Suppressor macrophage treated with lipopolysaccharide for 1 hour (primary cell): ENCODE measurements at regions not wholly inside any gene's neighbourhood (a gene's known extent, or its start where the extent isn't known, plus 50 kb on each side); places are given as distances from the start of the nearest gene placed in this dataset.
A peak's percentile ranks its signal among the peaks of the same experiment; 100 is the strongest.
"Not testable (repeated sequence)": the region's sequence is repeated elsewhere in the genome, so short reads cannot be mapped to it uniquely, and the experiment has no call there.

Experiments
- DNase-seq, 3 donors: peaks; one replicate each; pipeline ENCODE4 v3.0.0-alpha.2; 2020 to 2022

DNA sequence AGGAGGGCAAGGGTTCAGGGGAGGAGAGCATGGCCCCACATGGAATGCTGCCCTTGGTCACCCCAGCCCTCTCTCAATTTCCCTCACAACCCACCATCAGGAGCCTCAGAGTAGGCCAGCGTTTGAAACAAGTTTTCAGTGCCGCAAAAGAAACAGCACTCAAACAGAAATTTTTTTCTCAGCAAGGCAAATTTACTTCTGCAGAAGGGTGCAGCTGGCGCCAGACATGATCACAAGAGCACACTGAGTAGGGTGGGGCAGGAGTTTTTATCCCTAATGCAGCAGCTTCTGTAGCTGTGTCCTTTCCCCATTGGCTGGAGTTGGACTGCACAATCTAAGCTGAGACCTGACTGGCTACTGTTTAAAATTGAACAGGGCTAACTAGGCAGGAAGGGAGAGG, 287.8 kb upstream of the CDYL start:
- no peak for DNase-seq

DNA sequence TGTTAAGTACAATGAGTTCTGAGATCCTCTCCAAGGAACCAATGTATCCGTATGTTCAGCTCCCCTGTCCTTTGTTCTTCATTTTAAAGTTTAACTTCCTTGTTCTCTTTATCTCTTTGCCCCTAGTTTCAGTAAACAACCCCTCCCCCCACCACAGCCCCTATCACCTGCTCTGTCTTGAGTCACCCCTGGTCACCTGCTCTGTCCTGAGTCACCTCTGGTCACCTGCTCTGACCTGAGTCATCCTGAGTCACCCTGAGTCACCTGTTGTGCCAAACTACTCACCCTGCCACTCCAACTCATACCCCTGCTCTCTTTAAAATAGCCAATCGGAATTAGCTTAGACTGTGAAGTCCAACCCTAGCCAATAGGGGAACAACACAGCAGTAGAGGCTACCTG, 288.7 kb upstream of the CDYL start:
- no peak for DNase-seq

DNA sequence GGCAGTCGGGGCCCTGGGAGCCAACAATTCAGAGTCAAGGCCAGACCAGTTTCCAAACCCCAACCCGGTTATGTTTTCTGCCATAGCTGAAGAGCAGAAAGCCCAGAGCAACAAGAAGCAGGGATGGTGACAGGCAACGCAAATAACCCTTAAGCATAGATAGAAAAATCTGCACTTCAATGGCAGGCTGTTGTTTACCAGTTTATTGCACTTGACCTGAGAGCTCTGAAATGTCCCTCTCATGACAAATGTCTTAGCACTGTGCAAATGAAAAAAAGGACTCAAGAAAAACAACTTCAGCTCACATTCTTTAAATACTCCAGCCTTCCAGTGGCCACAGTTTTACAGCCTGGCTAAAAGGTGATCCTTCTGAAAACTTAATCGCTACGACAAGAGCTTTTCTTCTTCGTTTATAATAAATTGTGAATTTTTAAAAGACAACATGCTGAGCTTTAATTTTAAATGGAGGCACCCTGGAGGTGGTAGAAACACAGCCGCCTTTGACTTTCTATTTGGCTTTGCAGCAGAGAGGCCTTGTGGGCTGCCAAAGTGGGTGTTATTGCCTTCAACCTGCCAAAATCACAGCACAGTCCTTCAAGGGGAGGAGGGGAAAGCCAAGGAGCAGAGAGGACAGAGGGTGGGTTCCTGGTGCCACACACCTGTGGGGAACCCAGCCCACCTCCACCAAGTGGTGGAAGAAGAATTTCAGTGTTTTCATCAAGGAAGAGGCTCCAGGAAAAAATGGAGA, 289.5 kb upstream of the CDYL start:
- no peak for DNase-seq

DNA sequence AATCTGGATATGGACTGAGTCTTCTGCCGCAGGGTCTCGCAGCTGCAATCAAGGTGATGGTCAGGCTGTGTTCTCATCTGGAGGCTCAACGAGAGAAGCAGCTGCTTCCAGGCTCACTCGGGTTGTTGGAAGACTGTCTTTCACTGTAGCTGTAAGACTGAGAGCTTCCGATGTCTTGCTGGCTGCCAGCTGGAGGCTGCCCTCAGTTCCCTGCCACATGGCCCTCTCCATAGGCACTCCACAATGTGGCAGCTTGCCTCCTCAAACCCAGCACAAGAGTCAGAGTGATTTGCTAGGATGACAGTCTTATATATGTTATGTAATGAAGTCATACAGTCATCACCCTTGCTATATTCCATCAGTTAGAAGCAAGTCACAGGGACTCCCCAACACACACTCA, 290.5 kb upstream of the CDYL start:
- DNase-seq = no peak

DNA sequence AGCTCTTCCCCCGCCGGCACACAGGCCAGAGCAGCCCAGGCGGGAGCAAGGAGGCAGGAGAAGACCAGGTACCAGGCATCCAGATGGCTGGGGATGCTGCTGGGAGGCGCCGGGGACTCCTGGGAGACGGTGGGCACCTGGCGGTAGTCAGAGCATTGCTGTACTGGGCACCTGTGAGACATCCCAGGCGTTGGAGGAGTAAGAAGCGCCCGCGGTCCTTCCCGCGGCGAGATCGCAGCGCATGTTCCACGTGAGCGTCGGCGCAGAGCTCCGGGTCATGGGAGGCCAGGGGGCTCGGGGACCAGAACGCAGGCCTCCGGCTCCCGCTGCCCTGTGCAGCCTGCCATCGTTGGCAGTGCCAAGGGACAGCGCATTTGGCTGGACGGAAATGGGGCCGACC, 293.7 kb upstream of the CDYL start:
- DNase-seq = no peak

DNA sequence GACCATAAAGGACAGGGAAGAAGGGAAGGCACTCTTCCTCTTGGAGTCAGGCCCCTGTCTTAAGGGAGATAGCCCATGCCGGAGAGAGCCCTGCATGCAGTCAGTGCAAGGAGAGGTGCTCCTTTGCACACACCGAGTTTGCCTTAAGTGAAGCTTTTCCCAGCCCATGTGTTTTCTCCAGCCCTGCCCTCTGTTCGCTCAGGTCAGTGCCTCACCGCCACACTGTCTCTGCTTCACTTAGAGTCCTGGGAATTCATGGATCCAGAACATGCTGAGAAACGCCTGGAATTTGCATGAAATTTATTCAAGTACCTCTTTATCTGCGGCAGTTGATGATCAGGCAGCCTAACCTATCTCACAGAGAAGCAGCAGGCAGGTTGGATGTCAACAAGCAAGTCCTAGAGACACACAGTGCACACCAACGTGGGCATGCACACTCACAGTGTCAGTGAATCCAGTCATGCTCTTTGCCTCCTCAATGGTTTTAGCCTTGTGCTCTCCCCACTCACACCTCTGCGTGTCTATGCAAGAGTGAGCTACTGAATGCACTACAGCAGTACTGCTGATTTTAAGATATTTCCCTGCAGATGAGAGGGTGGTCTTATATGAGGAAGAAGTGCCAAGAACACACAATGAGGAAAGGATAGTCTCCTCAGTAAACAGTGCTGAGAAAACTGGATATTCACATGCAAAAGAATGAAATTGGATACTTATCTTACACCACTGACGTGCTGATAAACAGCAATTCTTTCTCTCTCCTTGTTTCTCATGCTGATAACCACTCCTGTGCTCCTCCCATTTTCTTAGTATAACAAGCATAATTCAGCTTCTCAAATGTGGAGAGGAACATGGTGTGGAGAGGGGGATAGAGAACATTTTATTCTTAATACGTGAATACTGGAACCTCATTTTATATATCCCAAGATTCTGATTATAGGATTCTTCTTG, 295.1 kb upstream of the CDYL start:
- DNase-seq = no peak

DNA sequence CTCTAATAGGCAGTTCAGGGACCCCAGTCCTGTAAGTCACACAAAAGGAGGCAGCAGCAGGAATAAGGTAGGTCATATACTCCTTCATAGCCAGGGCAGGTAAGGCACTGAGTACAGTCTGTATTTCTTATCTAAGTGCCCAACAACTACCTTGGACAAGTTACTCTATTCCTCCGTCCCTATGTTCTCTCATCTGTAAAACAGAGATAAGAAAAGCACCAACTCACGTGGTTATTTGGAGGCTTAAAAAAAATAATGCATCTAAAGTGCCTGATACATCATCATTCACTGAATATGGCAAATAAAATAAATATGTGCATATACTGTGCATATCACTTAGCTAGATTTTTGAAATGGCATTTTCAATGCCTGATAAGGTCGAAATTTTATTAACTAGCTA, 298.1 kb upstream of the CDYL start:
- no peak for DNase-seq

DNA sequence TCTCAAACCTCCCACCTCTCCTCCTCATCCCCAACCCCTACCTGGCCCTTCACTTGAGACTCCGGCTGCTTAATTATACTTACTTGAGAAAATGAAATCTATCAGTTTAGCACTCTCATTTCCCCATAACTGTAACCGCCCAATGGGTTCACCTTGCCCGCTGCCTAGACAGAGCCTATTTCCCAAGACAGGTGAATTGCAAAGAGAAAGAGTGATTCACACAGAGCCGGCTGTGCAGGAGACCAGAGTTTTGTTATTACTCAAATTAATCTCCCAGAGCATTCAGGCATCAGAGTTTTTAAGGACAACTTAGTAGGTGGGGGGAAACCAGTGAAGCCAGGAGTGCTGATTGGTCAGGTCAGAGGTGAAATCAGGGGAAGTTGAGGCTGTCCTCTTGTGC, 301.4 kb upstream of the CDYL start:
- DNase-seq = peak in 2 of 3 donors; percentile 3 to 21

DNA sequence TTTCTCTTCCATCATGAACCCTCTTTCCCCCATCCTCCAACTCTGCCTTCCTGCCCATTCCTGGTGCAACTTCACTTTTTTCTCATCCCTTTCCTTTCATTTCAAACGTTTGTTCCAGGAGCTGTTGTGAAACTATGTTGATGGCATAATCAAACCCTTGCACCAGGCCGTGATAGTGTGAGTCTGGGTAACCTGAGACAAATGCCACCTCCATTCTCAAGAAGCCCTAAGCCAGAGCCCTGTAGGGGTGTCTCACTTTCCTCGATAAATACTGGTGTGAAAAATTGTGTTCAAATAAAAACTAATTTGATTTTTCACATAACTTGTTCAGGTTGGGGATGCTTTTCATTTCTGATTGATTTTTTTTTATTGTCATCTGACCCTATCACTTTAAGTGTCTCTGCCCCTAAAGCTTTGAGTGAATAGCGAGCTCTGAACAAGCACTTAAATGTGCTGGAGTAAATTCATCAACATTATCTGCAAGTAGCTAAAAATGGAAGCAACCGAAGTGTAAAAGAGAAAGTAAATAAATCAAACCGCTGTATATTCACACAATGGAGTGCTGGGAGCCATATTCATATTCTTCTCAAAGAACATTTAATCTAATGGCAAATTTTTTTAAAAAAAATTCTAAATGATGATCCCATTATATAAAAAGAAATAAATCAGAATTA, 303.1 kb upstream of the CDYL start:
- DNase-seq = no peak

DNA sequence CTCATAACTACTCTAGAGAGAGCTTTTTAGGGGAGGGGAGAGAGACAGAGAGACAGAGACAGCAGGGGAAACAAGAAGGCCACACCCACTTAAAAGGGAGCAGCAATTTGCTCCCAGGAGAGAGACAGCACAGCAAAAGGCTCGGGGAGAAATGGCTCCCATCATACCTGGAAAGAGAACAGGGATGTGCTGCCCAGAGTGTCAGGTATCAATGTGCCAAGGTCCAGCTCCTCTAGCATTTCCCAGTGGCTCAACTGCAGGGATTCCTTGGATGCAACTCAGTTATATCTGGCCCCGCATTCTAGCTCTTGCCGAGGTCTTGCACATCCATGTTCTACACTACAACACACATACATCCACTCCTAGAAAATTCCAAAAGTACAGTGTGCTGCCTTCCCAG, 304.0 kb upstream of the CDYL start:
- no peak for DNase-seq

DNA sequence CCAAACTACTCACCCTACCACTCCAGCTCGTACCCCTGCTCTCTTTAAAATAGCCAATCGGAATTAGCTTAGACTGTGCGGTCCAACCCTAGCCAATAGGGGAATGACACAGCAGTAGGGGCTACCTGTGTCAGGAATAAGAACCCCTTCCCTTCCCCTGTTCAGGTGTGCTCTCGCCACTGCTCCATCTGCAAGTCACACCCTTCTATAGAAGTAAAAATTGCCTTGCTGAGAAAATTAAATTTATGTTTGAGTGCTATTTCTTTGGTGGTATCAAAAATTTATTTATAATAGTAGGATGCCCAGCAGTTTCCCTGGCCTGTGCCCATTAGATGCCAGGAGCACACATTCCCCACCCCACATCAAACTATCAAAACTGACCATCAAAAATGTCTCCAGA, 304.7 kb upstream of the CDYL start:
- not testable (repeated sequence) for DNase-seq

DNA sequence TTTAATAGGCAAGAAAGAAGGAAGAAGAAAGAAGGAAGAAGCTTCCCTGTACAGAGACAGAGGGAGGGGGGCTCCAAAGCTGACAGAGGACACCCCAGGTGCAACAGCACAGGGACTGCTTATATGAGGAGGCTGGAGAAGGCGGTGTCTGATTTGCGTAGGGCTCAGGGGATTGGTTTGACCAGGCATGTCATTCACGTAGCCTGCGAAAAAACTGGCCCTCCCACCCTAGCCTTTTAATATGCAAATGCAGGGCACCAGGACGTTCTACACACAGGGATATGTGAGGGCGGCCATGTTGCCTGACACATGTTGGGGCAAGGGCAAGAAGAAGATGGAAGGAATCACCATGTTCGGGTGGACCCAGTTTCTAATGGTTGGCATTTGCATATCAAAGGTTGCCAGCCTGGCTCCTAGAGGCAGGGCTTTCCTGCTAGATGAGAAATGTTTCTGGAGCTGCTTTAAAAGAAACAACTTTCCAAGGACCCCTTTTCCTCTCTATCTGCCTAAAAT, 305.4 kb upstream of the CDYL start:
- DNase-seq = no peak

DNA sequence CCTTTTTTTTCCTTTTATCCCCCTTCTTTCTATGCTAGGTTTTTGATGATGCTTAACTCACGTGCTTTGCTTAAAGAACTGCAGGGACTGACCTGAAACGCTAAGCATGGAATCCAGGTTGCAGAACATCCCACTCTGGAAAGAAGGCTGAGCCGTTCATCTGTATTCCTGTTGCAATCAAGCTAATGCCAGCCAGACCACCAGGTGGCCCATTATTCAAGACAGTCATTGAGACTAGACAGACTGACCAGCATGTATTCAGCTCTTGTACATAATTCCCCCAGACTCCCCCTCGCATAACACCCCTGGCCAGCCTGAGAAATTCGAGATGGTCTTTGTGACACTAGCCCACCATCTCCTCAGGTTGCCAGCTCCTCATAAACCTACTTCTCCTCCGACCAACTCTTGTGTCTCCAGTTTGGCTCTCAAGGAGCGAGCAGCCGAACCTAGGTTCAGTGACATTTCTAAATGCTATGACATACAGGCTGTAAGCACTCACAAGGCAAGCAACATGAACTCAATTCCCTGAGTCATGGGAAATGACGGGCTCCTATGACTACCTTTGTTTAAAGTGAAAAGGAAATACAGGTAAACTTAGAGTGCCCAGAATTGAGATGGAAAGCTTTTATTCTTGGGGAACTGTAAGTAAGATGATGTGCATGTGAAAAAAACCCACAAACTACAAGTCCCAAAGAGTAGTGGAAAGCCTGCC, 309.3 kb upstream of the CDYL start:
- no peak for DNase-seq

DNA sequence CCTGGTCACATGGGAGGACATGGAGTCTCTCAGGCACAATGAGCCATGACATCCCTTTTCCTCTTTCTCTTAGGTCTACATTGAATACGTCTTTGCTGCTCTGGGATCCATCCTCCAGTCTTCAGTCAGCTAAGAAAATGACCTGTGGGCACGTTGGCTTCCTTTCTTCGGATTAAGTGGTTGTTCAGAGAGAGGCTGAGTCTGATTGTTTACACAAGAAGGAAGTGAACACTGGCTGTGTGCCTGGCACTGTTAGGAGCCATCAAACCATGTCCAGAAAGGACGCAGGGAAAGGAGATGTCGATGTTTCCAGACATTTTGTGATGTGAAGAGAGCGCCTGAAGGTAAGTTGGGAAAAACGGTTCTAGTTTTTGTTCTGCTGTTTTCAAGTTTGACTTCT, 309.9 kb upstream of the CDYL start:
- DNase-seq = no peak

DNA sequence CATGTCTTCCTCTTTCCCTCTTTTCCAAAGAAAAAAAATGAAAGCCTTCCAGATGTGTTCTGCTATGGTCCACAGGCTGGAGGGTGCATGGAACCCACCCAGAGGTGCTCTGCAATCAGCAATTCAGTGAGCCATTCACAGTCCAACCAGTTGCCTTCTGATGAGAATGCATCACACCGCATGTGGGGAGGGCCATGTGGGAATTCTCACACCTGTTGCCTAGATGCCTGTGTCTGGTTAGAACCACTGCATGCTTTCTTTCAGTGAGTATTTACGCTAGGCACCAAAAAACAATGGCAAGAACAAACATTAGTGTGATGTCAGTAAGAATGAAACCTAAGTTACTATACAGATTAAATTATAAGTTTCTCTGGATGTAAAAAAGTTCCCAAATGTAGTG, 311.6 kb upstream of the CDYL start:
- DNase-seq = no peak

DNA sequence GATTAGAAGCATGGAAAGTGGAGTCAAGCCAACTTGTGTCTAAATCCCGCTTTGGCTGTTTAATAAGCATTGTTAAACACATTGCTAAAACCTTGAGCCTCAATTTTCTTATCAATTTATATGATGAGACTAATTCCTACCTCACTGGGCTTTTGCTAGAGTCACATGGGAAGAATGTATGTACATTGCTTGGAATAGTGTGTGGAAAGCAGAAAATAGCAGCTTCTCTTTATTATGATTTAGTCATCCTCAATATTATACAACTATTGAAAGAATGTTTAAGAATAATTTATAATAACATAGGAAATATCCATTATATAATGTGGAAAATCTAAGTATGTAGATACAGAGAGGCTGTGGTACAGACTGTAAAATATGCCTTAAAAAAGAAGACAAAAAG, 313.0 kb upstream of the CDYL start:
- no peak for DNase-seq

DNA sequence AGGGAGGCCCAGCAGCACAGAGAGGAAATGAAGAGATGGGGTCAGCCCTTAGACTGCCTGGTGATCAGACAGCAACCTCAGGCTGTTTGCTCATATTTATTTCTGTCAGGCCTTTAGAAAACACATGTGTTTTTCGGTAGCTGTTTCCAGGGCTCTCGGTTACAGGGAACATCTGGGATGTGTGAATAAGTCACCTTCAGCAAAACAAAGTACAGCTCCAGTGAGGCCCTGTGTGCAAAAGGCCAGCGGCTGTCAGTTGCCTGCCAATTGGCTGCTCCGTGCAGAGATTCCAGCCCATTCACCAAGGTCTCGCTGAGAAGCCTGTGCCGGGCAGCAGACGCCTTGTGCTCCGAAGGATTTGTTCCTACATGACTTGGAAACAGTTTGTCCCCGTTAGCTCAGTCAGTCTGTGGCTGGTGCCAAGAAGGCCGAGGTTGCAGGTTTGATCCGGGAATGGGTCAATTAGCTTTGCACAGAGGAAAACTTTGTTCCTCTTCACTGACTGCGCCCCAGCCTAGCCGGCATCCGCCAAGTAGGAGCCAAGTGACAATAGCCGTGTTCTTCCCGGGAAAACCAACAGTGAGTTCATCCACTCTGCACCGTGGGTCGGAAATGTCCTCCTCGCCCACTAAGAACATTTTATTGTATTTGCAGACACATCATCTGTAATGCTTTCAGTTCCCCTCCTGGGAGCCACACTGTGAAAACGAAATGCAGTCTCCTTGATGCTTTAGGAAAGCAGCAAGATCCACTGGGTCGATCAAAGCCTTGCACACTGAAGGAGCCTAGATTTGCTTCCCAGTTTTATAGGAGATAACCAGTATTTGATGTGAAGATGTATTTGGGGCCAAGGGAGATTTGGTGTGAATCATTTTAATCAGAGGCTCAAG, 315.4 kb upstream of the CDYL start:
- DNase-seq = no peak

DNA sequence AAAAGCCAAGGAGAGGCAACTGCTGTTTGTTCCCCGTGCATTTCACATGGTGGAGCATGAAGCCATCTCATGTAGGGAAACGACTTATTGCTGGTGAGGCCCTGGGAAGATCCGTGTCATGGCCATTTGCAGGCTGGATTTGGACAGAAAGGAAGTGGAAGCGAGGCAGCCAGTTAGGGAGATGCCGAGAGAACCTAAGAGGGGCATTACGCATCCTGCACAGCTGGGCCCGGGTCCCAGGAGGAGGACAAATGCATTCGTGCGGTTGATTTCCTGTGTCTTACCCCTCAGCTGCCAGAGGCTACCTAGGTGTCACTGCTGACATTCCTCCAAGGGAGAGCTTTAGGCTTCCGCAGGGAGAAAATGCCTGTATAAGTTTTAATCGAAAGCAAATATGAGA, 316.2 kb upstream of the CDYL start:
- no peak for DNase-seq

DNA sequence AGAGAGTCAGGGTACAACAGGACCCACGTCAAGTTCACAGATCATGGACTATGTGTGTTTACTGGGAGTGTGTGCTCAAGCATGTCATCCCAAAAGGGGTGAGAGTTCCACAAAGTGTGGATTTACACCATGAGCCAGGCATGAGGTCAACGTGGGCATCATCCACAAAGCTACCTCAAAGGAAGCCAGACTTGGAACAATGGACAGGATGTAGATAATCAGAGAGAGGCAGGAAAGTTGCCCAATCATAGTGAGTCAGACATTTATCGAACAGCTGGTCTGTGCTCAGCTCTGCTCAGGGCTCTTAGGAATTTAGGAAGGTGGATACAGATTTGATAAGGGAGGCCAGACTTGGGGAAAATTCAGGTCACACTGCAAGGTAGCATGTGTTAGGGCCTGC, 317.2 kb upstream of the CDYL start:
- peak in 2 of 3 donors; percentile 10 to 26 for DNase-seq

DNA sequence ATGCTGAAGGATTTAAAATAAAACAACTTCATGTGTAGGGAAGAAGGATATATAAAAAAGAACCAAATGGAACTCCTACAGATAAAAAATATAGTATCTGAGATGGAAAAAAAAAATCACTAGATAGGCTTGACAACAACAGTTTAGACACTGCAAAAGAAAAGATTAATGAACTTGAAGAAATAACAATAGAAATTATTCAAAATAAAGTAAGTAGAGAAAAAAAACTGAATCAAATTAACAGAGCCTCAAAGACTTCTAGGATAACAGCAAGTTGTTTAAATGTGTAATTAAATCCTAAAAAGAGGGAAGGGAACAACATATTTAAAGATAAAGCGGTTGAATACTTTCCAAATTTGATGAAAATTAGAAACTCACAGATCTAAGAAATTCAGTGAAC, 316.3 kb upstream of the ECI2 start:
- DNase-seq = no peak

DNA sequence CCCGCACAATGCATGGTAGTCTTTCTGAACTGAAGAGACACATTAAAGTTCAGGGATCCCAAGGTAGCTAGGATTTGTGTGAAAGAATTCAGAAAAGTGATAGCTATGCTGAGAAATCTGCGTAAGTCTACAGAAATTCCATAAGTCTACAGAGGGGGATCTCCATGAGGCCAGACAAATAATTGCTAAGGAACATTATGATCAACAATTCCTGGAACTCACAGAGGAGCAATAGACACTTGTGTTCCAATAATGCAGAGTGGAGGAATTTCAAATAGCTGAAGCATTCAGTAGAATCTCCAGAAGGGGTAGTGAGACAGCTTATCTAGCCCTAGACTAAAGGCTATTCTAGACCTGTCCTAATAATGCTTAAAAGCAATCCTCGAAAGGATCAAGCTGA, 315.7 kb upstream of the ECI2 start:
- DNase-seq = no peak

DNA sequence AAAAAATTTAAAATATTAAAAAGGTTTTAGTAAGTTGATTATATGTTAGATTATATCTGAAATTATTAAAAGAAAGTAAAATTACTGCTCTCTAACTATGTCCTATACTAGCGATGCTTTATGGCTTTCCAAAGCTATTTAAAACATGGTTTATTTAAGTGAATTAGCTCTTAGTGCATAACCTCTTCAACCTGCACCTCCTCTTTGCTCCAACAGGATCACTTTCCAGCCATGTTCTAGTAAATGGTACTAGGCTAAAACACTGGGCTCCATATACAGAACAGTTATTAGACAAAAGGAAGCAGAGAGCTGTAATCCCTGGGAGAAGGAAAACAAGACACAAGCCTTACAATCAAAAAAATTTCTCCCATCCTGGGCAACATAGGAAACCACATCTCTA, 314.9 kb upstream of the ECI2 start:
- no peak for DNase-seq
